HCT116 (cell line): ENCODE measurements at regions not wholly inside any gene's neighbourhood (a gene's known extent, or its start where the extent isn't known, plus 50 kb on each side); places are given as distances from the start of the nearest gene placed in this dataset.

Experiments used
- ATAC-seq: fragments of 200-7000 bp; cut with Tn5 transposase; 2 replicates; pipeline ENCODE4 v1.9.1; 2020; ENCODE audit warnings: mild to moderate bottlenecking, moderate library complexity
- BruUV-seq: library from RNA; stranded (reverse); fragments of 400-500 nt; replicated peaks from 2 replicates; lab custom pipeline; 2021; lab: Mats Ljungman, UMichigan
- CTCF ChIA-PET: fragments of 300-600 bp; sonication (Branson Sonifier 250); formaldehyde crosslinking; loops from one replicate; lab custom pipeline; 2021; ENCODE audit warnings: antibody characterized with exemption; lab: Charles Lee
- POLR2A ChIA-PET: fragments of 300-600, 350-600 bp; sonication (Branson Sonifier 250); formaldehyde crosslinking; loops from one replicate; lab custom pipeline; 2021; ENCODE audit warnings: antibody characterized with exemption; lab: Charles Lee
- RAD21 ChIA-PET, 2 experiments: fragments of 300-600 bp; sonication (Branson Sonifier 250); formaldehyde crosslinking; loops; one replicate each; lab custom pipeline; 2023; ENCODE audit warnings: low total read pairs in 2 of 2; ENCODE audit not compliant: uncharacterized antibody in 2 of 2, unreplicated experiment in 2 of 2, low non-redundant PET in 1 of 2; lab: Charles Lee
- DNase-seq: peaks from one replicate; pipeline ENCODE4 v3.0.0-alpha.2; 2010; ENCODE audit warnings: low read depth, low spot score
- H2AFZ ChIP-seq: fragments of 200-600 bp; shearing (Covaris generic), sonication (generic); 2 replicates; pipeline ENCODE4 v1.6.1; 2017; ENCODE audit warnings: low read depth, mixed run types, mixed read lengths, antibody characterized with exemption, low read length; ENCODE audit not compliant: poor library complexity, severe bottlenecking
- H3K27ac ChIP-seq: 2 replicates; pipeline ENCODE4 v1.5.1; 2012; ENCODE audit warnings: low read depth, low read length
- H3K27me3 ChIP-seq: fragments of 200-600 bp; sonication (generic); 2 replicates; pipeline ENCODE4 v1.6.1; 2016; ENCODE audit warnings: mixed run types, low read length, mixed read lengths; ENCODE audit not compliant: insufficient read depth
- H3K36me3 ChIP-seq, 2 experiments: fragments of 200-500 bp in 1 of 2; fragments of 200-600 bp in 1 of 2; sonication (Bioruptor generic) in 1 of 2; sonication (generic) in 1 of 2; 2 replicates each; pipeline versions ENCODE4 v1.5.1 to v1.6.1; 2014 to 2016; ENCODE audit warnings: low read length in 2 of 2, inconsistent platforms in 1 of 2, mixed read lengths in 1 of 2, mixed run types in 1 of 2; ENCODE audit not compliant: insufficient read depth in 2 of 2, control insufficient read depth in 1 of 2
- H3K4me1 ChIP-seq, 2 experiments: fragments of 200-600 bp in 1 of 2; sonication (generic) in 1 of 2; 2 replicates each; pipeline versions ENCODE4 v1.5.1 to v1.6.1; 2012 to 2017; ENCODE audit warnings: low read length in 2 of 2, inconsistent platforms in 1 of 2, mild to moderate bottlenecking in 1 of 2, mixed read lengths in 1 of 2, mixed run types in 1 of 2, moderate library complexity in 1 of 2; ENCODE audit not compliant: insufficient read depth in 2 of 2, control insufficient read depth in 1 of 2
- H3K4me2 ChIP-seq: fragments of 200-600 bp; sonication (generic); 2 replicates; pipeline ENCODE4 v1.6.1; 2017; ENCODE audit warnings: mixed run types, low read length, mixed read lengths
- H3K4me3 ChIP-seq, 2 experiments: fragments of 200-600 bp in 1 of 2; sonication (generic) in 1 of 2; replicated peaks in 1 of 2; 2 replicates each; pipeline ENCODE4 v1.5.1; 2011 to 2016; ENCODE audit warnings: low read length in 2 of 2, control low read depth in 1 of 2, low read depth in 1 of 2, mild to moderate bottlenecking in 1 of 2, mixed read lengths in 1 of 2, mixed run types in 1 of 2
- H3K79me2 ChIP-seq: fragments of 200-600 bp; sonication (generic); 2 replicates; pipeline ENCODE4 v1.6.1; 2017; ENCODE audit warnings: mild to moderate bottlenecking, mixed run types, low read length, moderate library complexity, mixed read lengths; ENCODE audit not compliant: insufficient read depth
- H3K9ac ChIP-seq: fragments of 200-600 bp; sonication (generic); 2 replicates; pipeline ENCODE4 v1.6.1; 2016; ENCODE audit warnings: low read length, mixed read lengths
- H3K9me2 ChIP-seq: fragments of 200-600 bp; sonication (generic), shearing (Covaris generic); 2 replicates; pipeline ENCODE4 v1.6.1; 2017; ENCODE audit warnings: mixed run types, mild to moderate bottlenecking, moderate library complexity; ENCODE audit not compliant: insufficient read depth
- H3K9me3 ChIP-seq, 2 experiments: fragments of 200-500 bp in 1 of 2; fragments of 200-600 bp in 1 of 2; sonication (Bioruptor generic) in 1 of 2; sonication (generic) in 1 of 2; 2 replicates each; pipeline ENCODE4 v1.6.1; 2014 to 2017; ENCODE audit warnings: low read length in 2 of 2, mixed read lengths in 2 of 2, inconsistent platforms in 1 of 2, low read depth in 1 of 2, mild to moderate bottlenecking in 1 of 2, mixed run types in 1 of 2, moderate library complexity in 1 of 2; ENCODE audit not compliant: control insufficient read depth in 1 of 2, insufficient read depth in 1 of 2
- H4K20me1 ChIP-seq: fragments of 200-600 bp; sonication (generic), shearing (Covaris generic); 2 replicates; pipeline ENCODE4 v1.6.1; 2017; ENCODE audit warnings: mixed run types, mild to moderate bottlenecking, moderate library complexity; ENCODE audit not compliant: insufficient read depth
- CBX3 ChIP-seq: IDR thresholded peaks from 2 replicates; pipeline ENCODE4 v1.6.1; 2012; ENCODE audit warnings: low read depth
- EGR1 ChIP-seq: IDR thresholded peaks from 2 replicates; pipeline ENCODE4 v1.6.1; 2012; ENCODE audit warnings: low read depth
- ELF1 ChIP-seq: IDR thresholded peaks from 2 replicates; pipeline ENCODE4 v1.6.1; 2012; ENCODE audit warnings: low read depth, borderline replicate concordance
- EZH2 ChIP-seq: fragments of 200-600 bp; sonication (generic); IDR thresholded peaks from 2 replicates; pipeline ENCODE4 v1.6.1; 2017; ENCODE audit warnings: antibody characterized with exemption, mixed run types
- EZH2phosphoT487 ChIP-seq: fragments of 200-600 bp; IDR thresholded peaks from 2 replicates; pipeline ENCODE4 v1.6.1; 2018; ENCODE audit warnings: antibody characterized with exemption, borderline replicate concordance
- FOSL1 ChIP-seq: IDR thresholded peaks from 2 replicates; pipeline ENCODE4 v1.6.1; 2012; ENCODE audit warnings: low read depth
- RAD21 ChIP-seq: IDR thresholded peaks from 2 replicates; pipeline ENCODE4 v1.6.1; 2012; ENCODE audit warnings: low read depth, mild to moderate bottlenecking
- SP1 ChIP-seq: IDR thresholded peaks from 2 replicates; pipeline ENCODE4 v1.6.1; 2012; ENCODE audit warnings: low read depth
- TCF7L2 ChIP-seq: IDR thresholded peaks from 2 replicates; pipeline ENCODE4 v1.7.0; 2011; ENCODE audit warnings: borderline replicate concordance, inconsistent platforms; ENCODE audit not compliant: insufficient read depth, insufficient read length; ENCODE audit errors: extremely low read depth
- ZNF274 ChIP-seq: fragments of 200-500 bp; sonication (Bioruptor generic); IDR thresholded peaks from 2 replicates; pipeline ENCODE4 v1.6.1; 2014; ENCODE audit warnings: mild to moderate bottlenecking, low read depth, low read length, inconsistent platforms
- intact Hi-C: fragments of 100-400 bp; cut with micrococcal nuclease; formaldehyde crosslinking; loops from 2 replicates; pipeline ENCODE4 v1.10.0; 2022
- TF ChIP-seq, protein P1 (sequence below): IDR thresholded peaks from 2 replicates; pipeline ENCODE4 v1.6.1; 2012
- TF ChIP-seq, protein P2 (sequence below): IDR thresholded peaks from 2 replicates; pipeline ENCODE4 v1.6.1; 2012; ENCODE audit warnings: low read depth
- TF ChIP-seq, protein P3 (sequence below), 3 experiments: fragments of 200-600 bp in 1 of 3; sonication (generic) in 1 of 3; IDR thresholded peaks in 2 of 3; conservative IDR thresholded peaks in 1 of 3; 2 replicates each; pipeline ENCODE4 v1.5.1; 2012 to 2017; ENCODE audit warnings: low read depth in 2 of 3, low read length in 2 of 3, antibody characterized with exemption in 1 of 3, borderline replicate concordance in 1 of 3, control low read depth in 1 of 3, mild to moderate bottlenecking in 1 of 3, mixed read lengths in 1 of 3, mixed run types in 1 of 3, moderate library complexity in 1 of 3; ENCODE audit not compliant: insufficient read depth in 1 of 3

DNA sequence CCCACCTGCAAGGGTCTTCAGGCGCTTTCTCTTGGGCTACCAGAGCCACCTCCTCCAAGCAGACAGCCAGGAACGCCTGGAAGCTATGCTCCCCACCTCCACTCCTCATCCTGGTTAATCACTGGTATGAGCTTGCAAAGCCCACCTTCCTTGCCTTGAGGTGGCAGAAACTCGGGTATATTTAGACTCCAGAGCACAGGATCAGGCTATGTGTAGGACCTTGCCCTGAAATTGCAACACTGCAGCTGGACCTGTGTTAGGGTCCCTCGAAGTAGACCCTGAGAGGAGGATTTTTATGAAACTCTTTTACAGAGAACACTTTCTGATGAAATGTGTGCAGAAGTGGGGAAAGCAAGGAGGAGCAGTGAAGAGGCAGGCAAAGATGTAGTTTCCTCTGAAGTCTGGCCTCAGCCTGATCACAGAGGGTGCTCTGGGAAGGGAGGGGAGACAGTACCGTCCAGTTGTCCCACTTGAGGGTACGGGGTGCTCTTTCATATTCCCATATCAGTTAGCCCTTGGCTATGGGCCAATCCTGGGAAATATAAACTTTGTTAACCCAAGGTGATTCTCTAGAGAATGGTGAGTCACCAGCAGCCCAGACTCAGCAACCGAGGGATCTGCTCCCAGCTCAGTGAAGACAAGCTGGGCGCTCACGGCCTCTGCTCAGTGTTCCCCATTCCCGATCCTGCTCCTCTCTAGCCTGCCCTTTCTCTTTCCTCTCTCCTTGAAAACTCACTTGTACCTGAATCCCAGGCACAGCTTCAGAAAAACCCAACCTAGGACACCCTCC lies 157.9 kb downstream of the UQCRFS1 start:
- H3K9ac ChIP-seq, result no peak overlapping the region
- no peak overlapping the region for H3K4me2 ChIP-seq
- H3K27ac ChIP-seq, result no peak overlapping the region
- H3K36me3 ChIP-seq, result no peaks in the 10 kb centered on the region
- ChIA-PET RAD21 (no interaction called here), CTCF (no interaction called here), POLR2A (no interaction called here)
- H2AFZ ChIP-seq, result no peak overlapping the region
- H4K20me1 ChIP-seq, result no peaks in the 10 kb centered on the region
- no peaks in the 10 kb centered on the region for H3K9me2 ChIP-seq
- H3K4me1 ChIP-seq, result no peaks in the 10 kb centered on the region
- H3K79me2 ChIP-seq, result no peaks in the 10 kb centered on the region
- no TSS peak for BruUV-seq
- TF ChIP-seq FOSL1, result no peak
- TF ChIP-seq ZNF274, result no peak
- TF ChIP-seq EGR1, result no peak
- TF ChIP-seq, protein P1, sequence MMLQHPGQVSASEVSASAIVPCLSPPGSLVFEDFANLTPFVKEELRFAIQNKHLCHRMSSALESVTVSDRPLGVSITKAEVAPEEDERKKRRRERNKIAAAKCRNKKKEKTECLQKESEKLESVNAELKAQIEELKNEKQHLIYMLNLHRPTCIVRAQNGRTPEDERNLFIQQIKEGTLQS, result no peak
- no peak for TF ChIP-seq EZH2
- TF ChIP-seq, protein P2, sequence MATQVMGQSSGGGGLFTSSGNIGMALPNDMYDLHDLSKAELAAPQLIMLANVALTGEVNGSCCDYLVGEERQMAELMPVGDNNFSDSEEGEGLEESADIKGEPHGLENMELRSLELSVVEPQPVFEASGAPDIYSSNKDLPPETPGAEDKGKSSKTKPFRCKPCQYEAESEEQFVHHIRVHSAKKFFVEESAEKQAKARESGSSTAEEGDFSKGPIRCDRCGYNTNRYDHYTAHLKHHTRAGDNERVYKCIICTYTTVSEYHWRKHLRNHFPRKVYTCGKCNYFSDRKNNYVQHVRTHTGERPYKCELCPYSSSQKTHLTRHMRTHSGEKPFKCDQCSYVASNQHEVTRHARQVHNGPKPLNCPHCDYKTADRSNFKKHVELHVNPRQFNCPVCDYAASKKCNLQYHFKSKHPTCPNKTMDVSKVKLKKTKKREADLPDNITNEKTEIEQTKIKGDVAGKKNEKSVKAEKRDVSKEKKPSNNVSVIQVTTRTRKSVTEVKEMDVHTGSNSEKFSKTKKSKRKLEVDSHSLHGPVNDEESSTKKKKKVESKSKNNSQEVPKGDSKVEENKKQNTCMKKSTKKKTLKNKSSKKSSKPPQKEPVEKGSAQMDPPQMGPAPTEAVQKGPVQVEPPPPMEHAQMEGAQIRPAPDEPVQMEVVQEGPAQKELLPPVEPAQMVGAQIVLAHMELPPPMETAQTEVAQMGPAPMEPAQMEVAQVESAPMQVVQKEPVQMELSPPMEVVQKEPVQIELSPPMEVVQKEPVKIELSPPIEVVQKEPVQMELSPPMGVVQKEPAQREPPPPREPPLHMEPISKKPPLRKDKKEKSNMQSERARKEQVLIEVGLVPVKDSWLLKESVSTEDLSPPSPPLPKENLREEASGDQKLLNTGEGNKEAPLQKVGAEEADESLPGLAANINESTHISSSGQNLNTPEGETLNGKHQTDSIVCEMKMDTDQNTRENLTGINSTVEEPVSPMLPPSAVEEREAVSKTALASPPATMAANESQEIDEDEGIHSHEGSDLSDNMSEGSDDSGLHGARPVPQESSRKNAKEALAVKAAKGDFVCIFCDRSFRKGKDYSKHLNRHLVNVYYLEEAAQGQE, result no peak
- TF ChIP-seq TCF7L2, result no peak
- no peak for TF ChIP-seq RAD21
- no peak for TF ChIP-seq SP1
- TF ChIP-seq EZH2phosphoT487, result no peak
- TF ChIP-seq ELF1, result no peak
- TF ChIP-seq, protein P3, sequence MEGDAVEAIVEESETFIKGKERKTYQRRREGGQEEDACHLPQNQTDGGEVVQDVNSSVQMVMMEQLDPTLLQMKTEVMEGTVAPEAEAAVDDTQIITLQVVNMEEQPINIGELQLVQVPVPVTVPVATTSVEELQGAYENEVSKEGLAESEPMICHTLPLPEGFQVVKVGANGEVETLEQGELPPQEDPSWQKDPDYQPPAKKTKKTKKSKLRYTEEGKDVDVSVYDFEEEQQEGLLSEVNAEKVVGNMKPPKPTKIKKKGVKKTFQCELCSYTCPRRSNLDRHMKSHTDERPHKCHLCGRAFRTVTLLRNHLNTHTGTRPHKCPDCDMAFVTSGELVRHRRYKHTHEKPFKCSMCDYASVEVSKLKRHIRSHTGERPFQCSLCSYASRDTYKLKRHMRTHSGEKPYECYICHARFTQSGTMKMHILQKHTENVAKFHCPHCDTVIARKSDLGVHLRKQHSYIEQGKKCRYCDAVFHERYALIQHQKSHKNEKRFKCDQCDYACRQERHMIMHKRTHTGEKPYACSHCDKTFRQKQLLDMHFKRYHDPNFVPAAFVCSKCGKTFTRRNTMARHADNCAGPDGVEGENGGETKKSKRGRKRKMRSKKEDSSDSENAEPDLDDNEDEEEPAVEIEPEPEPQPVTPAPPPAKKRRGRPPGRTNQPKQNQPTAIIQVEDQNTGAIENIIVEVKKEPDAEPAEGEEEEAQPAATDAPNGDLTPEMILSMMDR (IDR thresholded peaks at IDR 0.05 in 2 of 3, conservative IDR thresholded peaks at IDR 0.05 in 1 of 3; ENCODE audit: borderline replicate concordance in 1 of 3, insufficient read depth in 1 of 3, low read depth in 2 of 3, low read length in 2 of 3), result no peak
- no peak for TF ChIP-seq CBX3
- H3K9me3 ChIP-seq, result peaks cover 3% of the 10 kb centered on the region in 2 experiments; a peak in 2 of 4 replicates
- H3K27me3 ChIP-seq, result no peaks in the 10 kb centered on the region
- H3K4me3 ChIP-seq, result no peak overlapping the region
- intact Hi-C loops, result no loop called here
- ATAC-seq (no peak), DNase-seq (no peak)
